Jurkat, Clone E6-1 (cell line): ENCODE measurements at regions not wholly inside any gene's neighbourhood (a gene's known extent, or its start where the extent isn't known, plus 50 kb on each side); places are given as distances from the start of the nearest gene placed in this dataset.
A peak's percentile ranks its signal among the peaks of the same experiment; 100 is the strongest.

Experiments
- DNase-seq: peaks from one replicate; pipeline ENCODE4 v3.0.0-alpha.2; 2011; ENCODE audit warnings: low read depth, low spot score
- H3K4me3 ChIP-seq: 2 replicates; pipeline ENCODE4 v1.5.1; 2011; ENCODE audit warnings: mild to moderate bottlenecking, low read length, control low read depth, moderate library complexity

- no peak for DNase-seq
- H3K4me3 ChIP-seq, result no peak overlapping the region
Observed at GRCh38 chr6:2566048-2566447, 184.7 kb downstream of the MYLK4 start.

GRCh38 chr6:2565499-2565898 is 185.2 kb downstream of the MYLK4 start:
- DNase-seq, result no peak
- no peak overlapping the region for H3K4me3 ChIP-seq

- peak; percentile 80 for DNase-seq
- no peak overlapping the region; the same call in 1 of the 2 replicates for H3K4me3 ChIP-seq
Observed at GRCh38 chr6:2563635-2564034, 187.1 kb downstream of the MYLK4 start.

DNA sequence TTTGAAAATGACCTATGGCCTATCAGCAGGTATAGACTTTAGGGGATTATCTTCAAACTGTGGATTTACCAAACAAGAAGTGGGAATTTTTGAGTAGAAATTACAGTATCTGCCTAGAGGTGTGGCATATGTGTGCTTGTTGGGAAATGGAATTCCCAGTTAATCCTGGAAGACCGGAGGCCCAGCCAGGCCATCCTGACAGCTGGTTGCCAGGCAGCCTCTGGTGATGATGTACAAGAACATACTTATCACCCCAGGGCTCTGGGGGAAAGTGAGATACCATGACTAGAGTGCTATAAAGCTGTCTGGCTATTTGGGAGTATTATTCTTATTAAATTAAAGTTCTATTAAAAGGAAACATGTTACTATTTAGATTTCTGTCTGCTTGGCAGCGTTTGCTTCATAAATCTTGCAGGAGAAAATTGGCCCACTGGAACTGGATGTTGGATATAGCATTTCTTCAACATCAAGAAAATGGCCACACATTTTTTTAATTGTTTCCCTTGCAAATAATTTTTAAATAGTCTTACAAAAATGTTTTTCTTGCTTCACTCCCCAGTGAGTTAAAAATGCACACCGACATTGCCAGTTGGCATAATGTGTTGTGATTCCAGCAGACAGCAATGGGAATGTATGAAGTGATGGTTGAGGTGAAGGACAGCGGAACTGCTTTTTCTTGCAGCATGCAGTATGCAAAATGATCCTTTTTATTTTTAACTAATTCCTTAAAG is 187.8 kb downstream of the MYLK4 start:
- no peak overlapping the region for H3K4me3 ChIP-seq
- no peak for DNase-seq

DNA sequence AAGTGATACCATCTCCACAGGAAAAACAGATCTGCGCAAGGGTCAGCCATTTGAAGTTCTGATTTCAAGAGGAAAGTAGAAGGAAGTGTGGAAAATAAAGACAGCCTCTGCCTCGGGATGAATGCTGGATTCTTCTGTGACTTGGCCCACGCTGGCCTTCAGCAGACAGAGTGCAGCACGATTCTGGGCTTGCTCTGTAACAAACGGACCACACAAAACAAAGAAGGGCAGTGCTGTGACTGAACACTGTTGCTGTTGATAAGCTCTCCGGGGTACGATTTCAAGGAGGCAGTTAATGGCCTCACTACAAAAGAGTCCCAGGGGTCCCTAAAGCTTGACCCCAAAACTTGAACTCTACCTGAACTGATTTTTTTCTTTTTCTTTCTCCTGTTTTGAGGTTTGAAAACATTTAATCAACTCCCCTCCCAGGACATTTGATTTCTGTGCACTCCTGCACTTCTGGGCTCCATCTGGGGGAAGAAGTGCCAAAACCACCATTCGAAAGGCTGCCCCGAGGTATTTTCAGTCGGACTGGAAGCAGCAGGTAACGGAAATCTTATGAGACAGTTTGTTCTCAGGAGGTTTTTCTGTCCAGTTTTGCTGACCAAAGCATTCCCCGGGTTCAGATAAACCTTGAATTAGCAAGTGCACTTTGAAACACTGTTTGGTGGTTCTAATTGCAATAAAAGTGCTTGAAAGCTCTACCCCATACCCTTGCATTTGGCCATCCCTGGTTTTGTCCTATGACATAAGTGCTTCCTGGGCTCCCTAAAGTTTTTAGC is 189.6 kb downstream of the MYLK4 start:
- DNase-seq, result no peak
- H3K4me3 ChIP-seq, result no peak overlapping the region

DNA sequence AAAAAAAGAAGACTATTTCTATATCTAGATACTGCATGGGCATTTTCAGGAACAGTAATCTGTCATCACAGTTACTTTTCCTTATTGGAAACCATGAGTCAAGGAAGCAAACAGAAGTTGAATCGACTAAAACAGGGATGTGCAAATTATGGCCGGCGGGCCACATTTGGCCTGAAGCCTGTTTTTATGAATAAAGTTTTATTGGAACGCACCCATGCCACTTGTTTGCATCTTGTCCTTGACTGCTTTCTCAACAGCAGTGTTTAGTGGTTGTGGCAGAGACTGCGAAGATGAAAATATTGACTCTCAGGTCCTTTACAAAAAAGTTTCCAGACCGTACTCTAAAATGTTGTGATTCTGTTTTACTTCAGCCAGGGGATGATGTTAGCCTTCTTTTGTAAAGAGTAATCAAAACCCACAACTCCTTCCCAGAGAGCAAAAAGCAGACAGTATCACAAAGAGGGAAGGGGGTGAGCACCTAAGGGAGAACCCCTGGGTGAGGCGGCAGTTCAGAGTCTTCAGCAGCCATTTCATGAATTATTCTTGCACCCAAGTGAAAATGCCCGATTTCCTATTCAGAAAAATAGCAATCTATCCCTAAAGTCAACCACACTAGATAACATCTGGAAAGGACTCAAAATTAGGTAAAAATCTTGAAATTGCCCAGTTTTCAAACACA is 190.4 kb downstream of the MYLK4 start:
- H3K4me3 ChIP-seq, result no peak overlapping the region
- no peak for DNase-seq

- no peak overlapping the region for H3K4me3 ChIP-seq
- no peak for DNase-seq
Observed at GRCh38 chr6:2558861-2559801, 191.6 kb downstream of the MYLK4 start.

DNA sequence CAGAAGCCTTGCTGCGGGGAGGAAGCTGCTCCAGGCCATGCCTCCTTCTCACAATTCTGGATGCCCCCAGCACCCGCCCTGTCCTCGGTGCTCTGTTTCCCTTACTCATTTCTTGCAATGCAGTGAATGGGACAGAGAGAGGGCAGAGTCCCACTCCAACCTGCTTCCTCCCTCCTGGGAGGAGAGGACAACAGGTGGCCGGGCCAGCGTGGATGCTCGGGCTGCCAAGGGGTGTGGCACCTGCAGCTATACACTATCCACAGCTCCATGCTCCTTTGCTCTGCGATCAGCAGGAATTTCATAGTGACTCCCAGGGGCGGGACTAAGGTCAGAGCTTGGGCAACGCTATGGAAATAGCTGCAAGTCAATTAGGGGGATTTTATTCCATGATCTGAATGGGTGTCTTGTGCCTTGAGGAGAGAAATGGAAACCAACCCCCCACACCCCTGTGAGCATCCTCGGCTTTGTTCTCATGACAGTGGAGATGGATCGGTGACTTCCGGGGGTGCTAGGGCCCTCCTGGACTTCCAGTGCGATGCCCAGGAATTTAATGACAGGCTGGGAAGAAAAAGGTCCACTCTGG is 192.5 kb downstream of the MYLK4 start:
- no peak overlapping the region for H3K4me3 ChIP-seq
- no peak for DNase-seq

- H3K4me3 ChIP-seq, result no peak overlapping the region
- no peak for DNase-seq
Observed at GRCh38 chr6:2557181-2557720, 193.5 kb downstream of the MYLK4 start.

DNA sequence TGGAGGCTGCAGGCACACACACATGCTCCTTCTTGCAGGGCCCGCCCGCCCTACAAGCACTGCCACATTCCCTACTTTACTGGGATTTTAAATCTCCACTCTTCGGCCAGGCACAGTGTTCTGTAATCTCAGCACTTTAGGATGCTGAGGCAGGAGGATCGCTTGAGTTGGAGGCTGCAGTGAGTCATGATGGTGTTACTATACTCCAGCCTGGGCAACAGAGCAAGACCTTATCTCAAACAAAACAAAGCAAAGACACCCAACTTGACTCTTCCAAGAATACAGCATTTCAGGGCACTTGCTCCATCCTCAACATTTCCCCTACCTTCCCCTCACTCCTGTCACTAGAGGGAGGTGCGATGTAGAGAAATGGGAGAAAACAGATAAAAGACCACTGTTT is 194.0 kb downstream of the MYLK4 start:
- no peak for DNase-seq
- no peak overlapping the region for H3K4me3 ChIP-seq

- DNase-seq, result no peak
Observed at GRCh38 chr6:2554651-2555260, 196.0 kb downstream of the MYLK4 start.

GRCh38 chr6:2552526-2553154 is 198.1 kb downstream of the MYLK4 start:
- DNase-seq, result no peak
- H3K4me3 ChIP-seq, result no peak overlapping the region

More at GRCh38 chr6:2554651-2555260, 196.0 kb downstream of the MYLK4 start:
- H3K4me3 ChIP-seq, result no peak overlapping the region

DNA sequence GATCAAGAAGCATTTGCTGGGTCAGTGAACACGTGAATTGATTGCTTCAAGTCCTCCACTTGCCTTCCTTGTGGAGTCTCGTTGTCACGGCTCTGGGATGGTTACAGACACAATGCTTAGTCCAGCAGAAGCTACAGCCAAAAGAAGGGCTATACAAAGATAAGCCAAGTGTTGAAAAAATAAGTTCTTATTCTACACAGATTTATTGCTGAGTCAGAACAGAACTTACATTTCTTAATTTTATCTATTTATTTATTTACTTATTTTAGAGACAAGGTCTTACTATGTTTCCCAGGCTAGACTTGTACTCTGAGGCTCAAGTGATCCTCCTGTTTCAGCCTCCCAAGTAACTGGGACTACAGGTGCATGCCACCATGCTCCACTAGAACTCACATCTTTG is 199.0 kb downstream of the MYLK4 start:
- H3K4me3 ChIP-seq, result no peak overlapping the region
- DNase-seq, result no peak

GRCh38 chr6:2550247-2550646 is 200.5 kb downstream of the MYLK4 start:
- no peak for DNase-seq

GRCh38 chr6:2549834-2550233 is 200.9 kb downstream of the MYLK4 start:
- no peak for DNase-seq
- no peak overlapping the region for H3K4me3 ChIP-seq

More at GRCh38 chr6:2550247-2550646, 200.5 kb downstream of the MYLK4 start:
- no peak overlapping the region for H3K4me3 ChIP-seq

DNA sequence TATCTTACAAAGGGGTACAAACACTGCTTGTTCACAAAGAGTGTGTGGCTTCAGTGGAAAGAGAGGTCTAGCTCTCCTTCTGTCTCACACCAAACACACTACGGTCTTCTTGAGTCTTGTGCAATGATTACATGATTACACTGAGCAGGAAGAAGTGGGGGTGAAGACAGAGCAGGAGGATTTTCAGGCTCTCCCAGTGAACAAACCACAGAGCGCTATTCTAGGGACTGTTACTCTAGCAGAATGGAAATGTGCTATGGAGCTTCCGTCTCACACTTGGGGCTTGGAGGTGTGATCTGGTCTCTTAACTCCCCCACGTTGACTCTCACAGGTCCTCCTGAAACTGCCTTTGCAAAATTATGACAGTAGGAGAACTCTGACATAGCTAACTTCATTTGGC is 203.4 kb downstream of the MYLK4 start:
- no peak overlapping the region for H3K4me3 ChIP-seq
- no peak for DNase-seq

GRCh38 chr6:2546901-2547300 is 203.8 kb downstream of the MYLK4 start:
- no peak overlapping the region for H3K4me3 ChIP-seq
- DNase-seq, result no peak
